PC-3 (cell line): ENCODE measurements at regions not wholly inside any gene's neighbourhood (a gene's known extent, or its start where the extent isn't known, plus 50 kb on each side); places are given as distances from the start of the nearest gene placed in this dataset.

Experiments used
- CTCF ChIP-seq: fragments of 300-600 bp; sonication (generic); conservative IDR thresholded peaks from 2 replicates; pipeline ENCODE4 v1.5.1; 2017; ENCODE audit warnings: antibody characterized with exemption, low read depth, mild to moderate bottlenecking, low read length
- EZH2 ChIP-seq: fragments of 300-600 bp; sonication (generic); IDR thresholded peaks from one replicate; pipeline ENCODE4 v1.6.1; 2017; ENCODE audit warnings: antibody characterized with exemption, mild to moderate bottlenecking, low read length; ENCODE audit not compliant: unreplicated experiment
- EZH2phosphoT487 ChIP-seq: fragments of 300-600 bp; sonication (generic); IDR thresholded peaks from 2 replicates; pipeline ENCODE4 v1.6.1; 2018; ENCODE audit warnings: mild to moderate bottlenecking, antibody characterized with exemption, low read length, borderline replicate concordance

- TF ChIP-seq CTCF = no peak
- no peak for TF ChIP-seq EZH2phosphoT487
- TF ChIP-seq EZH2 = no peak
These were observed 173.3 kb downstream of the RFX6 start for GRCh38 chr6:117050301-117050700.
